GM19240 (cell line): ENCODE measurements at regions not wholly inside any gene's neighbourhood (a gene's known extent, or its start where the extent isn't known, plus 50 kb on each side); places are given as distances from the start of the nearest gene placed in this dataset.

Source experiments
- DNase-seq: peaks from one replicate; pipeline ENCODE4 v3.0.0; 2011; ENCODE audit warnings: low spot score; ENCODE audit not compliant: insufficient read length

GRCh38 chr6:165760126-165760802 is 97.2 kb upstream of the PDE10A start:
- DNase-seq: no peak

GRCh38 chr6:165758441-165758840 is 95.4 kb upstream of the PDE10A start:
- DNase-seq: no peak

GRCh38 chr6:165755583-165755982 is 92.5 kb upstream of the PDE10A start:
- DNase-seq: no peak

- no peak for DNase-seq
These were observed 90.5 kb upstream of the PDE10A start for GRCh38 chr6:165753506-165753905.

GRCh38 chr6:165752451-165752850 is 89.4 kb upstream of the PDE10A start:
- DNase-seq: no peak

GRCh38 chr6:165751486-165751885 is 88.4 kb upstream of the PDE10A start:
- no peak for DNase-seq

- DNase-seq: no peak
These were observed 86.1 kb upstream of the PDE10A start for GRCh38 chr6:165749163-165749562.

GRCh38 chr6:165748390-165748789 is 85.3 kb upstream of the PDE10A start:
- DNase-seq: no peak

- no peak for DNase-seq
These were observed 84.9 kb upstream of the PDE10A start for GRCh38 chr6:165747963-165748362.

GRCh38 chr6:165746331-165746730 is 83.3 kb upstream of the PDE10A start:
- no peak for DNase-seq

- no peak for DNase-seq
These were observed 82.5 kb upstream of the PDE10A start for GRCh38 chr6:165745492-165745891.

GRCh38 chr6:165744555-165745228 is 81.7 kb upstream of the PDE10A start:
- DNase-seq: no peak

GRCh38 chr6:165743366-165743898 is 80.4 kb upstream of the PDE10A start:
- no peak for DNase-seq

- DNase-seq: no peak
These were observed 79.0 kb upstream of the PDE10A start for GRCh38 chr6:165742047-165742446.

GRCh38 chr6:165737396-165737795 is 74.4 kb upstream of the PDE10A start:
- no peak for DNase-seq

- DNase-seq: no peak
These were observed 72.0 kb upstream of the PDE10A start for GRCh38 chr6:165735065-165735464.

- DNase-seq: no peak
These were observed 70.4 kb upstream of the PDE10A start for GRCh38 chr6:165733489-165733791.

- DNase-seq: no peak
These were observed 69.9 kb upstream of the PDE10A start for GRCh38 chr6:165732696-165733488.

- DNase-seq: no peak
These were observed 66.4 kb upstream of the PDE10A start for GRCh38 chr6:165729307-165729936.

- DNase-seq: no peak
These were observed 65.2 kb upstream of the PDE10A start for GRCh38 chr6:165728216-165728615.

- DNase-seq: no peak
These were observed 63.9 kb upstream of the PDE10A start for GRCh38 chr6:165726965-165727381.
